Fibroblast of skin of back (primary cell): ENCODE measurements at regions not wholly inside any gene's neighbourhood (a gene's known extent, or its start where the extent isn't known, plus 50 kb on each side); places are given as distances from the start of the nearest gene placed in this dataset.

Experiments used
- DNase-seq: peaks from one replicate; pipeline ENCODE4 v3.0.0-alpha.2; 2013

GRCh38 chr10:124302951-124303505 is 115.7 kb downstream of the OAT start:
- no peak for DNase-seq

- peak; percentile 64 for DNase-seq
Observed at GRCh38 chr10:124301736-124302135, 117.0 kb downstream of the OAT start.

- DNase-seq, result no peak
Observed at GRCh38 chr10:124300735-124301134, 118.0 kb downstream of the OAT start.

GRCh38 chr10:124300224-124300623 is 118.5 kb downstream of the OAT start:
- no peak for DNase-seq

- DNase-seq, result no peak
Observed at GRCh38 chr10:124299696-124300095, 119.0 kb downstream of the OAT start.

- no peak for DNase-seq
Observed at GRCh38 chr10:124298891-124299290, 119.8 kb downstream of the OAT start.

- DNase-seq, result no peak
Observed at GRCh38 chr10:124296813-124297788, 121.6 kb downstream of the OAT start.

GRCh38 chr10:124296121-124296812 is 122.5 kb downstream of the OAT start:
- DNase-seq, result no peak

- DNase-seq, result no peak
Observed at GRCh38 chr10:124294811-124295770, 123.6 kb downstream of the OAT start.

- DNase-seq, result no peak
Observed at GRCh38 chr10:124293616-124294449, 124.9 kb downstream of the OAT start.

GRCh38 chr10:124292911-124293615 is 125.7 kb downstream of the OAT start:
- peak; percentile 80 for DNase-seq

GRCh38 chr10:124291001-124291701 is 127.6 kb downstream of the OAT start:
- DNase-seq, result no peak

GRCh38 chr10:124289851-124290795 is 128.6 kb downstream of the OAT start:
- peak; percentile 67 for DNase-seq

GRCh38 chr10:124288928-124289850 is 129.5 kb downstream of the OAT start:
- no peak for DNase-seq

GRCh38 chr10:124288486-124288885 is 130.2 kb downstream of the OAT start:
- DNase-seq, result no peak

- DNase-seq, result no peak
Observed at GRCh38 chr10:124287791-124288190, 130.9 kb downstream of the OAT start.

- DNase-seq, result no peak
Observed at GRCh38 chr10:124287071-124287685, 131.5 kb downstream of the OAT start.
